Breast epithelium (tissue), 3 donors: ENCODE measurements at regions not wholly inside any gene's neighbourhood (a gene's known extent, or its start where the extent isn't known, plus 50 kb on each side); places are given as distances from the start of the nearest gene placed in this dataset.
"Not testable (repeated sequence)": the region's sequence is repeated elsewhere in the genome, so short reads cannot be mapped to it uniquely, and the experiment has no call there.

Experiments used
- POLR2AphosphoS5 ChIP-seq, 3 donors: sonication (generic); formaldehyde crosslinking; IDR thresholded peaks; one replicate each; pipeline ENCODE4 v1.6.1; 2017; ENCODE audit warnings: antibody characterized with exemption in 3 of 3
- TF ChIP-seq, protein P1 (sequence below), 3 donors: fragments of 450-650 bp; IDR thresholded peaks; one replicate each; pipeline ENCODE4 v1.5.1; 2016 to 2017; ENCODE audit warnings: antibody characterized with exemption in 3 of 3, mild to moderate bottlenecking in 3 of 3, moderate library complexity in 3 of 3

GRCh38 chr12:92375504-92375903 lies 229.9 kb upstream of the BTG1 start:
- TF ChIP-seq, protein P1, sequence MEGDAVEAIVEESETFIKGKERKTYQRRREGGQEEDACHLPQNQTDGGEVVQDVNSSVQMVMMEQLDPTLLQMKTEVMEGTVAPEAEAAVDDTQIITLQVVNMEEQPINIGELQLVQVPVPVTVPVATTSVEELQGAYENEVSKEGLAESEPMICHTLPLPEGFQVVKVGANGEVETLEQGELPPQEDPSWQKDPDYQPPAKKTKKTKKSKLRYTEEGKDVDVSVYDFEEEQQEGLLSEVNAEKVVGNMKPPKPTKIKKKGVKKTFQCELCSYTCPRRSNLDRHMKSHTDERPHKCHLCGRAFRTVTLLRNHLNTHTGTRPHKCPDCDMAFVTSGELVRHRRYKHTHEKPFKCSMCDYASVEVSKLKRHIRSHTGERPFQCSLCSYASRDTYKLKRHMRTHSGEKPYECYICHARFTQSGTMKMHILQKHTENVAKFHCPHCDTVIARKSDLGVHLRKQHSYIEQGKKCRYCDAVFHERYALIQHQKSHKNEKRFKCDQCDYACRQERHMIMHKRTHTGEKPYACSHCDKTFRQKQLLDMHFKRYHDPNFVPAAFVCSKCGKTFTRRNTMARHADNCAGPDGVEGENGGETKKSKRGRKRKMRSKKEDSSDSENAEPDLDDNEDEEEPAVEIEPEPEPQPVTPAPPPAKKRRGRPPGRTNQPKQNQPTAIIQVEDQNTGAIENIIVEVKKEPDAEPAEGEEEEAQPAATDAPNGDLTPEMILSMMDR (IDR thresholded peaks at IDR 0.05), result not testable (repeated sequence)
- not testable (repeated sequence) for TF ChIP-seq POLR2AphosphoS5 (IDR thresholded peaks at IDR 0.05)
